Activated CD4-positive, CD25-positive, alpha-beta regulatory T cell treated with anti-CD3 and anti-CD28 coated beads, Interleukin-2, amount 50 U/mL, for 72 hours (primary cell): ENCODE measurements at regions not wholly inside any gene's neighbourhood (a gene's known extent, or its start where the extent isn't known, plus 50 kb on each side); places are given as distances from the start of the nearest gene placed in this dataset.
"Not testable (repeated sequence)": the region's sequence is repeated elsewhere in the genome, so short reads cannot be mapped to it uniquely, and the experiment has no call there.

Experiments used
- DNase-seq: peaks from one replicate; pipeline ENCODE4 v3.0.0; 2021

DNA sequence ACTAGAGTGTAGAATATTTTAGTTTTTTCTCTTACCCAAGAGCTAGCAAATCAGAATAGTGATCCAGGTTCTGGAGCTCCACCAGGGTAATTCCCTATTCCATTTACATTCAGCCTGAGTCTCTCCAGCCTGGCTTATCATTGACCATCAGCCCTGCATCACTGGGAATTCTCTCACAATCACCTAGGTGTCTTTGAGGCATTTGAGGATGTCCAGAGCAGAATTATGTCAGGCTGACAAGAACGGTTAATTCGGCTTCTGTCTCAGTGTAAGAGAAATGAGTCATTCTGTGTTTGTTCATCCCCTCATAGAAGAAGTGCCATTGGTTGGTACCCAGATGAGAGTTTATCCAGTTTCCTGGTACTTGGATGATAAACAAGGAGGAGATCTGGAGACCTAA is 180.5 kb downstream of the ZNF737 start:
- no peak for DNase-seq

DNA sequence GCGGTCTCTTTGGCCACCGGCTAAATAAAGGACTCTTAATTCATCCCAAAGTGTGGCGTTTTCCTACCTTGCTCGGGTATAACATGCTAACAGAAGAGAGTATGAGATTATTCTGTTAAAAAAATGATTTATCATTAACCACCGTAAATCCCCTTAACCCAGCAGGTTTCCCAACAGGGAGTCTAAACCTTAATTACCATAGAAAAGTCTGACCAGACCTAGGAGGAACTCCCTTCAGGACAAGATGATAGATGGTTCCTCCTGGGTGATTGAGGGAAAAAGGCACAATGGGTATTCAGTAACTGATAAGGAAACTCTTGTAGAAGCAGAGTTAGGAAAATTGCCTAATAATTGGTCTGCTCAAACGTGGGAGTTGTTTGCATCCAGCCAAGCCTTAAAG is 193.7 kb downstream of the ZNF737 start:
- no peak for DNase-seq

DNA sequence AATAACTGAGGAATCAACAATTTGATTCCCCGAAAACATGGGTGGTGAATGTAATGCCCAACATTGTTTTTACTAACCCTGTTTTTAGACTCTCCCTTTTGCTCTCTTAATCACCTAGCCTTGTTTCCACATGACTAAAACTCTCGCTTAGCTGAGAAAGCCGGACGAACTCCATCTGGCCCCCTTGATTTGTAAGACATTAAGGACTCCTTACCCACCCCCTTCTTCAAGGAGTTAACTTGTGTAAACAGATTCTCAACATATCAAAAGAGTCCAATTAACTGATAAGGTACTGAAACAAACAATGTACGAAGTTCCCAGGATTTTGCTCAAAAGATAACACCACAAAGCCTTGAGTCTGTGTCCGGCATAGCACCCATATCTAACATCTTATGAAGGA is 194.3 kb downstream of the ZNF737 start:
- DNase-seq = not testable (repeated sequence)

- no peak for DNase-seq
These were observed 197.7 kb downstream of the ZNF737 start for GRCh38 chr19:20367811-20368294.

DNA sequence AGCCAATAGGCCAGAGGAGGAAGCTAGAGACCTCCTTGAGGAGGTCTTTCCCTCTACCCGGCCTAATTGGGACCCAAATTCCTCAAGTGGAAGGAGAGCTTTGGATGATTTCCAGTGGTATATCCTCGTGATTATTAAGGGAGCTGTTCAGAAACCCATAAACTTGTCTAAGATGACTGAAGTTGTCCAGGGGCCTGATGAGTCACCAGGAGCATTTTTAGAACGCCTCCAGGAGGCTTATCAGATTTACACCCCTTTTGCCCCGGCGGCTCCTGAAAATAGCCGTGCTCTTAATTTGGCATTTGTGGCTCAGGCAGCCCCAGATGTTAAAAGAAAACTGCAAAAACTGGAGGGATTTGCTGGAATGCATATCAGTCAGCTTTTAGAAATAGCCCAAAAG is 198.1 kb downstream of the ZNF486 start:
- no peak for DNase-seq

- DNase-seq = no peak
These were observed 193.1 kb downstream of the ZNF486 start for GRCh38 chr19:20359933-20360720.

DNA sequence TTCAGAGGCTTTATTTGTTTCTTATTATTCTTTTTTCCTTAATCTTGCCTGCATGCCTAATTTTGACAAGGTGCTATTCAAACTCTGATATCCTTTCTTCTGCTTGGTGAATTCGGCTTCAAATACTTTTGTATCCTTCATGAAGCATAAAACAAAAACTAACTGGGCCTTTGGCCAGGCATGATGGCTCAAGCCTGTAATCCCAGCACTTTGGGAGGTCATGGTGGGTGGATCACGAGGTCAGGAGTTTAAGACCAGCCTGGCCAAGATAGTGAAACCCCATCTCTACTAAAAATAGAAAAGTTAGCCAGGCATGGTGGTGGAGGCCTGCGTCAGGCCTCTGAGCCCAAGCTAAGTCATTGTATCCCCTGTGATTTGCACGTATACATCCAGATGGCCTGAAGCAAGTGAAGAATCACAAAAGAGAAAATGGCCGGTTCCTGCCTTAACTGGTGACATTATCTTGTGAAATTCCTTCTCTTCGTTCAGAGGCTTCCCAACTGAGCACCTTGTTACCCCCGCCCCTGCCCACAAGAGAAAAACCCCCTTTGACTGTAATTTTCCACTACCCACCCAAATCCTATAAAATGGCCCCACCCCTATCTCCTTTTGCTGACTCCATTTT is 191.9 kb downstream of the ZNF486 start:
- not testable (repeated sequence) for DNase-seq

GRCh38 chr19:20357921-20358320 is 190.9 kb downstream of the ZNF486 start:
- DNase-seq = no peak

DNA sequence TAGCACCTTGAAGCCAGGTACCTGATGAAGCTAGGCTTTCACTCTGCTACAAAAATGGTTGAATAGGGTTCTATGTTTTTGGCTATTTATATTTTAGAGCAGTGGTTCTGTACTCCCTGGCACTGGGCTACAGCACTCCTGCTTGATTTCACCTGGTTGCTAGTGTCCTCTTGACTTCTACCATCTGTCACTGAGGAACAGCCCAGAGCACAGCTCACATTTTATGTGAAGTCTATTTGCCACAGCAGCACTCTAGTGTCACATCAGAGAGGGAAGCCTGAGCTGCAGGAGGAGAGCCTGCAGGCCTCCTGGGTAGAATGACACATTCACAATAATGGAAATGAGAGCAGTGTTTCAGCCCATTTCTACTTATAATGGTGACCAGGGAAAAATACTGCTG is 184.2 kb downstream of the ZNF486 start:
- DNase-seq = no peak

GRCh38 chr19:20349206-20349605 is 182.2 kb downstream of the ZNF486 start:
- no peak for DNase-seq

- no peak for DNase-seq
These were observed 172.4 kb downstream of the ZNF486 start for GRCh38 chr19:20339444-20339843.

- no peak for DNase-seq
These were observed 167.7 kb downstream of the ZNF486 start for GRCh38 chr19:20334760-20335159.

DNA sequence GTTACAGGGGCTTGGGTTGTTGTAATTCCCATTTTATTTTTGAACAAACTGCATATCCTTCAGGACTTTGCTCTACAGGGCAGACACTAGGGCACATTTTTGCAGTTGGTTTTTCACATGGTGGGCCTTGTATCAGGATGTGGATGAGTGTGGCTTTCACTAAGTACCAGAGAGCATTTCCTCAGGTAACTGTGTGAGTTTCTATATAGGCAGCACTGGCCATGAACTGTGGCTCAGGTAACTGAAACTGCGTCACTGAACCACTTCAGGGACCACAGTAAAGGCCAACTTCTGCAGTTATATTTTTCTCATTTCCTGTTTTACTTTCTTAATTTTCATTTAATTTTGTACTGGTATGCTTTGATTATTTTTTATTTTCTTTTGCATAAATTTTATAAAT is 166.5 kb downstream of the ZNF486 start:
- DNase-seq = no peak

GRCh38 chr19:20325151-20325550 is 158.1 kb downstream of the ZNF486 start:
- no peak for DNase-seq

GRCh38 chr19:20321139-20321763 is 154.2 kb downstream of the ZNF486 start:
- DNase-seq = no peak

DNA sequence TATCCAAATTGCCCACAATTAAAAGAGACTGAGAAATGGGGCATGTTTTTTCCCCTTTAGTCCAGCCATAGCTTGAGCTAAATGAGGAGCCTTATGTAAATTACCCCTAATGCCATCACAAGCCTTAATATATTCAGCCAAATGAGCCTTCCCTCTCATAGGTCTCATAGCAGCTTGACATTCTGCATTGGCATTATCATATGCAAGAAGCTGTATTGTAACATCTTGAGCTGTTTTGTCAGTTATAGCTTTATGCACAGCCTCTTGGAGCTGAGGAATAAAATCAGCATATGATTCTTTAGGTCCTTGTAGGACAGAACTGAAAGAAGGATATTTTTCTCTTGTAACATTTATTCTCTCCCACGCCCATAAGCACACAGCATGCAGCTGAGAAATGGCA is 153.2 kb downstream of the ZNF486 start:
- no peak for DNase-seq

DNA sequence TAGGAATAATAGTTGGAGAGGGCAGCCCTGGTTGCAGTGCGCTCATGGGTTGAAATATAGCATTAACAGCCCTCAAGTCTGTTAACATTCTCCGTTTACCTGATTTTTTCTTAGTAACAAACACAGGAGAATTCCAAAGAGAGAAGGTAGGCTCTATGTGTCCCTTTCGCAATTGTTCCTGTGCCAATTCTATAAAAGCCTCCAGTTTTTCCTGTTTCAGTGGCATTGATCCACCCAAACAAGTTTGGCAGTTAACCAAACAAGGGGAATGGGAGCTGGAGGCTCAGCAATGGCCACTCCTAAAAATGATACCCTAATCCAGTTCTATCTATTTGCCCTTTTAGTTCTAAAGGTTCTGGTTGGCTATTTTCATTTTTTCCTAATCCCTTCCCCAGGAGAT is 151.6 kb downstream of the ZNF486 start:
- DNase-seq = no peak

DNA sequence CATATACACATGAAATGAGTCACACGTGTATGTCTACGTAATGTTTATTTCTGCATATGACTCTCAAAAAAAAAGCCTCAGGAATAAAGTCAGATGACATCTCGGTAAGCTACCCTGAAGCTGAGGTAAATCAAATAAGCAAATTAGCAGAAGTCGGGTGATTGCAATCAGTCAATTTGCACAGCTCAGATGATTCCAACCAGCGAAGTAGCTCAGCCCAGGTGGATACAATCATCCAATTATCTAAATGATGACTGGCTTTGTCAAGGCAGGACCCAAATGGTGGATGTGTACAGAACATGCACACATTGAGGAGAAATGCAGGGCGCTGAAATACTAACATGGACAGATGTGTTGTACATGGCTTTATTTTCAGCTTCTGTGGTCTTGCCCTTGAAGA is 148.5 kb downstream of the ZNF486 start:
- DNase-seq = no peak

- no peak for DNase-seq
These were observed 146.9 kb downstream of the ZNF486 start for GRCh38 chr19:20313894-20314293.

GRCh38 chr19:20307127-20307526 is 140.1 kb downstream of the ZNF486 start:
- no peak for DNase-seq

DNA sequence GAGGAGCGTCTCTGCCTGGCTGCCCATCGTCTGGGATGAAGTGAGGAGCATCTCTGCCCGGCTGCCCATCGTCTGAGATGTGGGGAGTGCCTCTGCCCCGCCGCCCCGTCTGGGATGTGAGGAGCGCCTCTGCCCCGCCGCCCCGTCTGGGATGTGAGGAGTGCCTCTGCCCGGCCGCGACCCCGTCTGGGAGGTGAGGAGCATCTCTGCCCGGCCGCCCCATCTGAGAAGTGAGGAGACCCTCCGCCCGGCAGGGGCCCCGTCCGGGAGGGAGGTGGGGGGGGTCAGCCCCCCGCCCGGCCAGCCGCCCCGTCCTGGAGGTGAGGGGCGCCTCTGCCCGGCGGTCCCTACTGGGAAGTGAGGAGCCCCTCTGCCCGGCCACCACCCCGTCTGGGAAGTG is 129.3 kb downstream of the ZNF486 start:
- not testable (repeated sequence) for DNase-seq

GRCh38 chr19:20294181-20294580 is 127.2 kb downstream of the ZNF486 start:
- no peak for DNase-seq

GRCh38 chr19:20292520-20292919 is 125.5 kb downstream of the ZNF486 start:
- DNase-seq = not testable (repeated sequence)

- DNase-seq = no peak
These were observed 122.2 kb downstream of the ZNF486 start for GRCh38 chr19:20289186-20289585.
